ENCODE measurements at regions not wholly inside any gene's neighbourhood (a gene's known extent, or its start where the extent isn't known, plus 50 kb on each side); places are given as distances from the start of the nearest gene placed in this dataset.

DNA sequence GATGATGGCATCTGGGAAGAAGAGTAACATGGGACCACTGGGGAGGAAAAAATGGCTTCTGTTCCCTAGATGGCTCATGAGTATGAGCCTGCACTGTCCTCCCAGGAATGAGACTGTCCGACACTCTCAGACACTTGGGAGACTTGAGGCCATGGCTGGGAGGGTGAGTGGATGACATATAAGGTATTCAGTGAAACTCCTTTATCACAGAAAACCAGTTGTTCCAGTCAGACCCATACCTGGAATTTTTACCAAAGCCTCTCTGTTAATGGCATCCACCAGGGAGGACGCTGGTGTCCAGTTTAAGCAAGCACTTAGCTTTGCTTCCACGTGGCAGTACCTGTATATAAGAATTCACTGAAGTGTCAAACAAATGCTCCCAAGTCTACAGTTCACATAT lies 116.7 kb upstream of the C10orf90 start:
- H3K4me3 ChIP-seq (ENCODE audit: low read depth, low read length), result no peak overlapping the region
- no peak for TF ChIP-seq MYC (IDR thresholded peaks at IDR 0.05; ENCODE audit: low read depth, low read length)
- no peak for TF ChIP-seq MAX (IDR thresholded peaks at IDR 0.05; ENCODE audit: low read depth, low read length)
- TF ChIP-seq POLR2A (IDR thresholded peaks at IDR 0.05; ENCODE audit: extremely low read depth, insufficient read length), result no peak
- no peak for TF ChIP-seq CTCF (IDR thresholded peaks at IDR 0.05; ENCODE audit: low read depth, low read length)
- no peak for DNase-seq (ENCODE audit: low read depth)

DNA sequence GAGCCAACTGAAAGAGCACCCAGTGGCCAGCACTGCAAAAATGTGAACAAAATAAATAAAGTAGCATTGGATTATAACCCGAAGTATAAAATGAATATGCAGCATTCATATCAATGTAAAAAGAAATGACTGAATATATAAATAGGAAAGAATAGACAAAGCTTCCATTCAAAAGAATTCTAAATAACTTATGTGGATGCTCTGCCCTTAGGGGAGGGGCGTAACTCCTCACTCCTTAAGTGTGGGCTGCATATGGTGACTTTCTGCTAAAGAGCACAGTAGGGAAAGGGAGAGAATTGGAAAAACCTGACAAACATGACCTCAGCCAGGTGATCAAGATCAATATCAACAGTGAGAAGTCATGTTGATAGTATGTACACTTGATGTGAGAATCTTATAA lies 109.9 kb upstream of the DOCK1 start:
- no peak for TF ChIP-seq POLR2A (IDR thresholded peaks at IDR 0.05; ENCODE audit: extremely low read depth, insufficient read length)
- no peak for TF ChIP-seq CTCF (IDR thresholded peaks at IDR 0.05; ENCODE audit: low read depth, low read length)
- TF ChIP-seq MYC (IDR thresholded peaks at IDR 0.05; ENCODE audit: low read depth, low read length), result no peak
- no peak for TF ChIP-seq MAX (IDR thresholded peaks at IDR 0.05; ENCODE audit: low read depth, low read length)
- no peak for DNase-seq (ENCODE audit: low read depth)
- H3K4me3 ChIP-seq (ENCODE audit: low read depth, low read length), result no peak overlapping the region

DNA sequence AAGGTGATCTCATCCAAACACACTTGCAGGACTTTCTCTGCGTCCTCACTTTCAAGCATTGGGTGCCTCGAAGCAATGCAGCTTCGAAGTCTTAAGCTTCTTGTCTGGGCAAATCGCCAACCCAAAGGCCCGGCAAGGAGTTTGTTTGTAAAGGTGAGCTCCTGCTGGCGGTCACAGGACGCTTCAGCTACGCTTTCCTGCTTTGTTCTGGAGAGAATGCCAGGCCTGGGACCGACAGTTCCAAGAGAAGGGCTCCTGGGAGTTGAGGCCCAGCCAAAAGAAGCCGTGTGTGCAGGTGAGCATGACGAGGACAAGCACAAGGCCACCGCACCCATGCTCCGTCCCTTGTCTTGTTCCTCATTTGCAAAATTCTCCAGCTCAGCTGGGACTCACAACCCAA lies 106.6 kb upstream of the DOCK1 start:
- H3K4me3 ChIP-seq (ENCODE audit: low read depth, low read length), result no peak overlapping the region
- no peak for TF ChIP-seq MYC (IDR thresholded peaks at IDR 0.05; ENCODE audit: low read depth, low read length)
- TF ChIP-seq CTCF (IDR thresholded peaks at IDR 0.05; ENCODE audit: low read depth, low read length), result no peak
- no peak for TF ChIP-seq POLR2A (IDR thresholded peaks at IDR 0.05; ENCODE audit: extremely low read depth, insufficient read length)
- TF ChIP-seq MAX (IDR thresholded peaks at IDR 0.05; ENCODE audit: low read depth, low read length), result no peak
- DNase-seq (ENCODE audit: low read depth), result no peak

- TF ChIP-seq MAX (IDR thresholded peaks at IDR 0.05; ENCODE audit: low read depth, low read length), result no peak
- no peak for TF ChIP-seq MYC (IDR thresholded peaks at IDR 0.05; ENCODE audit: low read depth, low read length)
- TF ChIP-seq CTCF (IDR thresholded peaks at IDR 0.05; ENCODE audit: low read depth, low read length), result no peak
- no peak for TF ChIP-seq POLR2A (IDR thresholded peaks at IDR 0.05; ENCODE audit: extremely low read depth, insufficient read length)
- H3K4me3 ChIP-seq (ENCODE audit: low read depth, low read length), result no peak overlapping the region
- DNase-seq (ENCODE audit: low read depth), result no peak
Observed at GRCh38 chr10:126803394-126803793, 101.8 kb upstream of the DOCK1 start.

DNA sequence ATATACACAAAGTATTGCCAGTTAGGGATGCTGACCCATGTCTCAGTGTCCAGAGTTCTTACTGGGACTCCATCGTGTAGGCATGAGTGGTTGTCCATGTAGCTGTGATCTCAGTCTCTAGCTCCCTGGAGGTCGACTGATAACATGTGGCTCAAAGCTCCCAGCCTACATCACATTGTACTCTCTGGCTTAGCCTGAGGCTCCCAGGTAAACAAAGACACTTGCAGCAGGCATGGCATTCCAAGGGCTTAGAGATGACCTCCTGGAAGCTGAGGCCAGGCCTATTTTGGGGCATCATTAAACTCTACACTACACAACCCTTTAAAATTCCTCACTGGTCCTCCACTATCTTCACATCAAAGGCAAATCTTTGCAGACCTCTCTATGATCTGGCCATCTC lies 100.8 kb upstream of the DOCK1 start:
- no peak for DNase-seq (ENCODE audit: low read depth)
- no peak overlapping the region for H3K4me3 ChIP-seq (ENCODE audit: low read depth, low read length)
- TF ChIP-seq CTCF (IDR thresholded peaks at IDR 0.05; ENCODE audit: low read depth, low read length) (no peak), POLR2A (IDR thresholded peaks at IDR 0.05; ENCODE audit: extremely low read depth, insufficient read length) (no peak), MYC (IDR thresholded peaks at IDR 0.05; ENCODE audit: low read depth, low read length) (no peak), MAX (IDR thresholded peaks at IDR 0.05; ENCODE audit: low read depth, low read length) (no peak)

GRCh38 chr10:126806498-126806897 lies 98.7 kb upstream of the DOCK1 start:
- TF ChIP-seq CTCF (IDR thresholded peaks at IDR 0.05; ENCODE audit: low read depth, low read length) (no peak), MAX (IDR thresholded peaks at IDR 0.05; ENCODE audit: low read depth, low read length) (no peak), MYC (IDR thresholded peaks at IDR 0.05; ENCODE audit: low read depth, low read length) (no peak)
- H3K4me3 ChIP-seq (ENCODE audit: low read depth, low read length), result no peak overlapping the region
- DNase-seq (ENCODE audit: low read depth), result no peak

Data from NB4 (cell line).